ENCODE measurements at regions not wholly inside any gene's neighbourhood (a gene's known extent, or its start where the extent isn't known, plus 50 kb on each side); places are given as distances from the start of the nearest gene placed in this dataset.

DNA sequence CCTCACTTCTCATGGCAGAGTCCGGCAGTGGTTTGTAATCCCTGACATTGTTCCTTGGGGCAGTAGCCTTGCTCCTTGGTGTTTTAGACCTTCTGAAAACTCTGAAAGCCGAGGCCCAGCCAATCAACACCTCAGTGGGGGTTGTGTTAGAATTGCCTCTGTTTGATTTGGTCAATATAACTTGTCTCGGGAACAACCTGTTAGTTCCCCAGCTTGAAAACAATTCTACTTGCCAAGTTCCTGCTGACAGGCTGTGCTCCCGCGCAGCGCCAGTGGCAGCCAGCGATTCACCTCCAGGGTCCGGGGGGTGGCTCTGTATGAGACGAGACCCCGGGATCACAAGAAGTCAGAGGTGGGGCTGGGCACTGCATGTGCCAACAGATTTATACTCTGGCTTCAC lies 81.4 kb upstream of the MEDAG start:
- WGBS, 3 donors, result 30 to 44% (median 44%) methylated on average over 10 of the region's 10 CpGs
- intact Hi-C loops (cut with DNase I), result no loop called here
- no peaks in the 10 kb centered on the region for H3K9me3 ChIP-seq

DNA sequence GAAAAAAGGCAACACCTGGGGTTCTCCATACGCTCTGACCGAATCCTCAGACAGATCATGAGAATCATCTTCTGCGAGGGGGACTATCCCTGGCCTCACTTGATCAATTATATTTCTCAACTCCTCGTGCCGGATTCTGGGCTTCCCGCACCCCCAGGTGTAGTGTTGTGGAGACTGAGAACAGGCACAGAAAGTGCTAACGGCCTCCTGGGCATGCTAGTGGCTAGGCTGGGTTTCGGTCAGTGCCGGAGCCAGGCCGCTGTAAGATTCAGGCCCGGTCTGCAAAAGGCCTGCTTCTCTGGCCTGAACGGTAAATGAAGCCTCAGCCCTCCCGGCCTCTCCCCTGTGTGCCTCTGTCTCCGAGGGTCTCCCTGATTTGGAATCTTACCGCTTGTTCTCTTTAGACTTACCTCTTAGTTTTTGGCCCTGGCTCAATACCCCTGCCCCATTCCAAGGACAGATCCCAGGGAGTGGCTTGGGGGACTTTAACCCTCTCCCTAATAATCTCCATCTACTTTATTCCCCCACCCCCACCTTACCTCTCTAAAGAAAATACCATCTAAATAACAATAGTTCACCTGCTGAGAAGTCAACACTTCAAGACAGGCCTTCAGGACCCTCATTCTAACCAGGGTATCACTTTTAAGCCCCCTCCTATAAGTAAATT lies 79.0 kb upstream of the MEDAG start:
- TF ChIP-seq, protein P1, sequence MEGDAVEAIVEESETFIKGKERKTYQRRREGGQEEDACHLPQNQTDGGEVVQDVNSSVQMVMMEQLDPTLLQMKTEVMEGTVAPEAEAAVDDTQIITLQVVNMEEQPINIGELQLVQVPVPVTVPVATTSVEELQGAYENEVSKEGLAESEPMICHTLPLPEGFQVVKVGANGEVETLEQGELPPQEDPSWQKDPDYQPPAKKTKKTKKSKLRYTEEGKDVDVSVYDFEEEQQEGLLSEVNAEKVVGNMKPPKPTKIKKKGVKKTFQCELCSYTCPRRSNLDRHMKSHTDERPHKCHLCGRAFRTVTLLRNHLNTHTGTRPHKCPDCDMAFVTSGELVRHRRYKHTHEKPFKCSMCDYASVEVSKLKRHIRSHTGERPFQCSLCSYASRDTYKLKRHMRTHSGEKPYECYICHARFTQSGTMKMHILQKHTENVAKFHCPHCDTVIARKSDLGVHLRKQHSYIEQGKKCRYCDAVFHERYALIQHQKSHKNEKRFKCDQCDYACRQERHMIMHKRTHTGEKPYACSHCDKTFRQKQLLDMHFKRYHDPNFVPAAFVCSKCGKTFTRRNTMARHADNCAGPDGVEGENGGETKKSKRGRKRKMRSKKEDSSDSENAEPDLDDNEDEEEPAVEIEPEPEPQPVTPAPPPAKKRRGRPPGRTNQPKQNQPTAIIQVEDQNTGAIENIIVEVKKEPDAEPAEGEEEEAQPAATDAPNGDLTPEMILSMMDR (IDR thresholded peaks at IDR 0.05), result no peak
- no peak for TF ChIP-seq POLR2A (IDR thresholded peaks at IDR 0.05)
- TF ChIP-seq EP300 (IDR thresholded peaks at IDR 0.05), result no peak
- no peaks in the 10 kb centered on the region for H3K9me3 ChIP-seq
- DNase-seq, result no peak
- H3K4me1 ChIP-seq (ENCODE audit: insufficient read depth), result no peaks in the 10 kb centered on the region
- H3K27ac ChIP-seq, result no peak overlapping the region
- no peaks in the 10 kb centered on the region for H3K36me3 ChIP-seq
- 89 to 93% (median 92%) methylated on average over 15 of the region's 15 CpGs for WGBS, 3 donors
- intact Hi-C loops (cut with DNase I), result no loop called here
- no peak overlapping the region for H3K4me3 ChIP-seq
- no peaks in the 10 kb centered on the region for H3K27me3 ChIP-seq

More for the DNA sequence above, 81.4 kb upstream of the MEDAG start:
- Histone ChIP-seq H3K27ac (no peak overlapping the region), H3K4me3 (no peak overlapping the region), H3K4me1 (ENCODE audit: insufficient read depth) (no peaks in the 10 kb centered on the region), H3K27me3 (no peaks in the 10 kb centered on the region), H3K36me3 (no peaks in the 10 kb centered on the region)
- DNase-seq, result no peak
- TF ChIP-seq EP300 (IDR thresholded peaks at IDR 0.05), result no peak
- TF ChIP-seq, protein P1 (IDR thresholded peaks at IDR 0.05), result no peak
- no peak for TF ChIP-seq POLR2A (IDR thresholded peaks at IDR 0.05)

DNA sequence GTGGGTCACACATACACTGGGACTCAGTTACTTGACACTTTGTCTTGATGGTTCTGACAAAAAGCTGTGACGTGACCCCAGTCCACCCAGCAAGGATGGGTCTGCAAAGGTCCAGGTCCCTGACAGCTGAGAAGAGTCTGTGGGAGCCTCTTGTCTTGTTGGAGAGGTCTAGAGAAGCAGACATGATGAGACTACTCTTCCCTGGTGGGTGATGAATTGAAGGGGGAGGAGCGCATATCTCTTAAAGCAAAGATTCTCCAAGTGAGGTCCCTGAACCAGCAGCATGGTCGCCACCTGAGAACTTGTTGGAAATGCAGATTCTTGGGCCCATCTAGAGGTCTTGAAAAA lies 78.5 kb upstream of the MEDAG start:
- no peaks in the 10 kb centered on the region for H3K27me3 ChIP-seq
- intact Hi-C loops (cut with DNase I), result no loop called here
- no peaks in the 10 kb centered on the region for H3K36me3 ChIP-seq
- TF ChIP-seq, protein P1 (IDR thresholded peaks at IDR 0.05), result no peak
- TF ChIP-seq POLR2A (IDR thresholded peaks at IDR 0.05), result no peak
- TF ChIP-seq EP300 (IDR thresholded peaks at IDR 0.05), result no peak
- H3K27ac ChIP-seq, result no peak overlapping the region
- WGBS, 3 donors, result 85 to 100% (median 98%) methylated on average over 3 of the region's 3 CpGs
- H3K4me1 ChIP-seq (ENCODE audit: insufficient read depth), result no peaks in the 10 kb centered on the region
- H3K4me3 ChIP-seq, result no peak overlapping the region
- H3K9me3 ChIP-seq, result no peaks in the 10 kb centered on the region
- DNase-seq, result no peak

DNA sequence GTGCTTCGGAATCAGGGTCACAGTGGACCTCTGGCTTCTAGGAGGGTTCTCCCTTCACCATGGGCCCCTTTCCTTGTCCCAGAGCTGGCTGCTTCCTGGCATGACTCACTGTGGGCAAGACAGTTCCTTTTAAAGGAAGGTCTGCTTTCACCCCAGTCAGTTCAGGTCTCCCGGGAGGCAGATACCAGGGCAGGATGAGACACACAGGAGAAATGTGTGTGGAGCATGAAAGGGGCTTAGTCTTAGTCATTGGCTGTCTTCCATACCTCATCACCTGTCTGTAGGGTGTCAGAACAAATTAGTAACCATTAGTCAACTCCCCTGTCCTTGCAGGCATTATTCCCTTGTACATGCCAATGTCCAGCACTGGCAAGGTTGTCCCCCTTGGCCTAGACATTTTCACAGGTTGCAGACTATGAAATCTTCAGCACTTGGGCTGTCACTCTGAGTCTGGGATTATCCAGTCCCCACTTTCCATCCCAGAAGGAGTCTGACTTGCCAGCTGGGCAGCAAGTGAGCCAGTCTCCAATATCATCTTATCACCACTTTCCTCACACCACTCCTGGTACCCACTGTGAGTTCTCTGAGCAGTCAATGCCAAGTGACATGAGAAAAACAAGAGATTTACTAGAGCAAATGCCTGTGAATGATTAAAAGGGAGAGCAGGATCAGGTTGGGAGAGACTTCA lies 76.8 kb upstream of the MEDAG start:
- Histone ChIP-seq H3K4me1 (ENCODE audit: insufficient read depth) (peaks cover 2% of the 10 kb centered on the region), H3K27ac (no peak overlapping the region), H3K9me3 (no peaks in the 10 kb centered on the region), H3K4me3 (no peak overlapping the region), H3K27me3 (no peaks in the 10 kb centered on the region), H3K36me3 (no peaks in the 10 kb centered on the region)
- TF ChIP-seq EP300 (IDR thresholded peaks at IDR 0.05) (no peak), POLR2A (IDR thresholded peaks at IDR 0.05) (no peak)
- TF ChIP-seq, protein P1 (IDR thresholded peaks at IDR 0.05), result no peak
- DNase-seq, result no peak
- 82 to 94% (median 90%) methylated on average over 2 of the region's 2 CpGs for WGBS, 3 donors
- intact Hi-C loops (cut with DNase I), result no loop called here
